Neural progenitor cell (in vitro differentiated cells): ENCODE measurements at regions not wholly inside any gene's neighbourhood (a gene's known extent, or its start where the extent isn't known, plus 50 kb on each side); places are given as distances from the start of the nearest gene placed in this dataset.
A peak's percentile ranks its signal among the peaks of the same experiment; 100 is the strongest.

Experiments used
- DNase-seq: peaks from one replicate; pipeline ENCODE4 v3.0.0-alpha.2; 2016; ENCODE audit warnings: low spot score
- H2AFZ ChIP-seq: fragments of 200-600 bp; sonication (generic); replicated peaks from 2 replicates; pipeline ENCODE4 v1.6.1; 2016; ENCODE audit warnings: antibody characterized with exemption
- H3F3A ChIP-seq: fragments of 200-600 bp; sonication (generic); 2 replicates; pipeline ENCODE4 v1.6.1; 2016; ENCODE audit warnings: antibody characterized with exemption, low read depth
- H3K27ac ChIP-seq: fragments of 200-600 bp; sonication (generic); 2 replicates; pipeline ENCODE4 v1.5.1; 2016; ENCODE audit warnings: mild to moderate bottlenecking
- H3K27me3 ChIP-seq: fragments of 200-600 bp; sonication (generic); 2 replicates; pipeline ENCODE4 v1.6.1; 2016; ENCODE audit warnings: mild to moderate bottlenecking, moderate library complexity
- H3K36me3 ChIP-seq: fragments of 200-600 bp; sonication (generic); 2 replicates; pipeline ENCODE4 v1.5.1; 2016
- H3K4me1 ChIP-seq: fragments of 200-600 bp; sonication (generic); 2 replicates; pipeline ENCODE4 v1.6.1; 2016; ENCODE audit warnings: mixed run types
- H3K4me2 ChIP-seq: fragments of 200-600 bp; sonication (generic); 2 replicates; pipeline ENCODE4 v1.6.1; 2016
- H3K4me3 ChIP-seq: fragments of 200-600 bp; sonication (generic); 2 replicates; pipeline ENCODE4 v1.5.1; 2016
- H3K79me2 ChIP-seq: fragments of 200-600 bp; sonication (generic); 2 replicates; pipeline ENCODE4 v1.6.1; 2016; ENCODE audit warnings: low read depth
- H3K9ac ChIP-seq: fragments of 200-600 bp; sonication (generic); 2 replicates; pipeline ENCODE4 v1.6.1; 2016
- H3K9me3 ChIP-seq: fragments of 200-600 bp; sonication (generic); 2 replicates; pipeline ENCODE4 v1.5.1; 2016; ENCODE audit warnings: low read depth
- H4K20me1 ChIP-seq: fragments of 200-600 bp; sonication (generic); 2 replicates; pipeline ENCODE4 v1.6.1; 2016; ENCODE audit warnings: low read depth
- H3K27ac Mint-ChIP-seq: 3 replicates; pipeline ENCODE4 v1.8.0; 2021; ENCODE audit warnings: mixed read lengths
- H3K27me3 Mint-ChIP-seq: 2 replicates; pipeline ENCODE4 v1.8.0; 2022; ENCODE audit warnings: low read depth, mild to moderate bottlenecking, inconsistent platforms, moderate library complexity, mixed read lengths; ENCODE audit not compliant: insufficient read depth
- H3K36me3 Mint-ChIP-seq: 3 replicates; pipeline ENCODE4 v1.8.0; 2021; ENCODE audit warnings: mixed read lengths
- H3K4me1 Mint-ChIP-seq: 3 replicates; pipeline ENCODE4 v1.8.0; 2021; ENCODE audit warnings: mixed read lengths
- H3K4me3 Mint-ChIP-seq: 3 replicates; pipeline ENCODE4 v1.8.0; 2021; ENCODE audit warnings: mild to moderate bottlenecking, moderate library complexity, mixed read lengths
- H3K9me3 Mint-ChIP-seq: 3 replicates; pipeline ENCODE4 v1.8.0; 2020; ENCODE audit warnings: mixed read lengths
- CTCF ChIP-seq: fragments of 200-600 bp; sonication (generic); IDR thresholded peaks from 2 replicates; pipeline ENCODE4 v1.5.1; 2017; ENCODE audit warnings: antibody characterized with exemption, mild to moderate bottlenecking
- EZH2 ChIP-seq: fragments of 200-600 bp; sonication (generic); IDR thresholded peaks from 2 replicates; pipeline ENCODE4 v1.6.1; 2017; ENCODE audit warnings: antibody characterized with exemption, mild to moderate bottlenecking, moderate library complexity
- EZH2phosphoT487 ChIP-seq: fragments of 200-600 bp; sonication (generic); IDR thresholded peaks from 2 replicates; pipeline ENCODE4 v1.6.1; 2017; ENCODE audit warnings: antibody characterized with exemption

- Mint-ChIP-seq H3K36me3 (peaks cover 6% of the 10 kb centered on the region), H3K4me1 (no peaks in the 10 kb centered on the region), H3K9me3 (peaks cover 21% of the 10 kb centered on the region), H3K4me3 (no peak overlapping the region), H3K27ac (no peak overlapping the region), H3K27me3 (peaks cover 2% of the 10 kb centered on the region)
- no peaks in the 10 kb centered on the region for H3K36me3 ChIP-seq
- H3K4me1 ChIP-seq: no peaks in the 10 kb centered on the region
- TF ChIP-seq EZH2phosphoT487 (no peak), CTCF (no peak), EZH2 (no peak)
- H2AFZ ChIP-seq: no peak overlapping the region
- H3K9me3 ChIP-seq: no peaks in the 10 kb centered on the region
- H3F3A ChIP-seq: no peaks in the 10 kb centered on the region
- no peak overlapping the region for H3K4me3 ChIP-seq
- no peaks in the 10 kb centered on the region for H3K79me2 ChIP-seq
- no peak overlapping the region for H3K4me2 ChIP-seq
- no peaks in the 10 kb centered on the region for H3K27me3 ChIP-seq
- H3K27ac ChIP-seq: no peak overlapping the region
- no peaks in the 10 kb centered on the region for H4K20me1 ChIP-seq
- DNase-seq: no peak
- no peak overlapping the region for H3K9ac ChIP-seq
Observed at GRCh38 chr21:20783611-20784010, 214.6 kb upstream of the NCAM2 start.

DNA sequence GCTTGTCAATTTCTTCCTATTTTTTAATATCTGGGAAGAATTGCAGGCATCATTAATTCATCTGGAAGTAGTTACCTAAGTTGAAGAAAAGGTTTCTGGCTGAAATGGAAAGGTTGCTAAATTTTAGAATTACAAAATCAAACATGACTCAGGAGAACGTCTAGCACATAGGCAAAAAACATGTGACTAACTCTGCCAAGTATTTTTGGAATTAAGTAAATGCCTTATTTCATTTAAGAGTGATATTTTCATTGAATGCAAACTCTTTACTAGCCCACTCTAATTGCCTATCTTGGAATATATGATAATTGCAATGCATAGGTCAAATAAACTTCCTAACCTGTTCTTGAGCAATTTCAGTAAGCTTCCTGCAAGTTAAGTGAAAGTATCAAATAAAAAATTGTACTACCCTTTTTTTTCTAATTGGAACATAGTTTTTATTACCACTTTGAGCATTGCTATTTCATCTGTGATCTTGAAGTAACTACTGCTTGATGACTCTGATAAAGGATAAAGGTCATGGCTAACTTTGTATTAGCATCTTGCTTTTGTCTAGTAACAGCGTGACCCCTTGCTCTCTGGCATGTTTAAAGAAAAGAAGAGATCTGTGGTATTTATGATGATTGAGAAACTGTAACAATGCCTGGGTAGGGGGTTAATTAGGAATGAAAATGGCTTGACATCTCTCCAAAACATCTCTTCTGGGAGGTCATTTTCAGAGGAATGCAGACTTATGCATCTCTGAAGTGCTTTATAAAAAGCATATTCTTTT is 208.3 kb upstream of the NCAM2 start:
- Histone ChIP-seq H3K9me3 (no peaks in the 10 kb centered on the region), H4K20me1 (no peaks in the 10 kb centered on the region), H3K27me3 (no peaks in the 10 kb centered on the region), H2AFZ (no peak overlapping the region), H3K4me2 (peak overlapping the region; percentile 14), H3K4me3 (no peak overlapping the region), H3K27ac (no peak overlapping the region), H3K9ac (no peak overlapping the region), H3K36me3 (no peaks in the 10 kb centered on the region), H3F3A (no peaks in the 10 kb centered on the region), H3K4me1 (peaks cover 12% of the 10 kb centered on the region), H3K79me2 (no peaks in the 10 kb centered on the region)
- Mint-ChIP-seq H3K36me3 (no peaks in the 10 kb centered on the region), H3K4me1 (peaks cover 7% of the 10 kb centered on the region), H3K4me3 (no peak overlapping the region), H3K27me3 (peaks cover 4% of the 10 kb centered on the region), H3K27ac (no peak overlapping the region), H3K9me3 (peaks cover 13% of the 10 kb centered on the region)
- DNase-seq: peak; percentile 29
- TF ChIP-seq EZH2 (no peak), CTCF (no peak), EZH2phosphoT487 (no peak)

DNA sequence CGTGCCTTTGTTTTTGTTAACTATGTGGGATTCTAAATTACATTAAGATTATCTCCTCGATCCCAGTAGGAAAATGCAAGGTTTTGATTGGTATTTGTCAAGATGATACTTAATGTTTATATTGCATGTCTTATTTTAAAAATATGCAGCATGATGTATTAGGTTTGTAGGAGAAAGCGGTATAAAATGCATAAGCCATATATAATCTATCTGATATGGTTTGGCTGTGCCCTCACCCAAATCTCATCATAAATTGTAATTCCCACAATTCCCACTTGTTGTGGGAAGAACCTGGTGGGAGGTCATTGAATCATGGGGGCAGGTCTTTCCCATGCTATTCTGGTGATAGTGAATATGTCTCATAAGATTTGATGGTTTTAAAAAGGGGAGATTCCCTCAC is 198.1 kb upstream of the NCAM2 start:
- Histone ChIP-seq H2AFZ (no peak overlapping the region), H3K4me2 (no peak overlapping the region), H3K4me1 (no peaks in the 10 kb centered on the region), H3K9me3 (no peaks in the 10 kb centered on the region), H3K9ac (no peak overlapping the region), H3K4me3 (no peak overlapping the region), H4K20me1 (no peaks in the 10 kb centered on the region), H3F3A (no peaks in the 10 kb centered on the region), H3K27ac (no peak overlapping the region), H3K79me2 (no peaks in the 10 kb centered on the region), H3K36me3 (no peaks in the 10 kb centered on the region), H3K27me3 (no peaks in the 10 kb centered on the region)
- no peak overlapping the region for H3K27ac Mint-ChIP-seq
- no peaks in the 10 kb centered on the region for H3K9me3 Mint-ChIP-seq
- peaks cover 3% of the 10 kb centered on the region for H3K4me1 Mint-ChIP-seq
- TF ChIP-seq CTCF (no peak), EZH2phosphoT487 (no peak), EZH2 (no peak)
- no peak for DNase-seq
- no peaks in the 10 kb centered on the region for H3K36me3 Mint-ChIP-seq
- H3K4me3 Mint-ChIP-seq: no peak overlapping the region
- H3K27me3 Mint-ChIP-seq: no peaks in the 10 kb centered on the region
